H1 (cell line): ENCODE measurements at regions not wholly inside any gene's neighbourhood (a gene's known extent, or its start where the extent isn't known, plus 50 kb on each side); places are given as distances from the start of the nearest gene placed in this dataset.

Source experiments
- HDAC2 ChIP-seq, 2 experiments: fragments of 300-600 bp in 1 of 2; sonication (generic) in 1 of 2; IDR thresholded peaks; 2 replicates each; pipeline ENCODE4 v1.6.1; 2011 to 2012; ENCODE audit warnings: low read depth in 2 of 2, low read length in 2 of 2, mild to moderate bottlenecking in 2 of 2, moderate library complexity in 2 of 2, borderline replicate concordance in 1 of 2, inconsistent platforms in 1 of 2

GRCh38 chr6:141326925-141327324 lies 805.8 kb upstream of the GJE1 start (continued):
- TF ChIP-seq HDAC2 (IDR thresholded peaks at IDR 0.05; ENCODE audit: borderline replicate concordance in 1 of 2, low read depth in 2 of 2, low read length in 2 of 2) = no peak
